Smooth muscle cell (in vitro differentiated cells): ENCODE measurements at regions not wholly inside any gene's neighbourhood (a gene's known extent, or its start where the extent isn't known, plus 50 kb on each side); places are given as distances from the start of the nearest gene placed in this dataset.
A peak's percentile ranks its signal among the peaks of the same experiment; 100 is the strongest.

Experiments
- DNase-seq: peaks from one replicate; lab custom pipeline; 2025; ENCODE audit not compliant: unreplicated experiment; lab: John Stamatoyannopoulos, UW
- H2AFZ ChIP-seq: fragments of 200-600 bp; sonication (generic); 2 replicates; pipeline ENCODE4 v1.6.0; 2016; ENCODE audit warnings: antibody characterized with exemption, low read depth, mild to moderate bottlenecking
- H3F3A ChIP-seq: fragments of 200-600 bp; sonication (generic); 2 replicates; pipeline ENCODE4 v1.6.0; 2017; ENCODE audit warnings: antibody characterized with exemption, low read depth
- H3K27ac ChIP-seq: fragments of 200-600 bp; sonication (generic); 2 replicates; pipeline ENCODE4 v1.5.1; 2016; ENCODE audit warnings: low read depth, mild to moderate bottlenecking
- H3K27me3 ChIP-seq: fragments of 200-600 bp; sonication (generic); 2 replicates; pipeline ENCODE4 v1.6.1; 2016; ENCODE audit warnings: low read depth, mild to moderate bottlenecking
- H3K36me3 ChIP-seq: fragments of 200-600 bp; sonication (generic); 2 replicates; pipeline ENCODE4 v1.5.1; 2016; ENCODE audit warnings: low read depth
- H3K4me1 ChIP-seq: fragments of 200-600 bp; sonication (generic); 2 replicates; pipeline ENCODE4 v1.5.1; 2016; ENCODE audit warnings: low read depth
- H3K4me2 ChIP-seq: fragments of 200-600 bp; sonication (generic); 2 replicates; pipeline ENCODE4 v1.6.0; 2016; ENCODE audit warnings: mild to moderate bottlenecking
- H3K4me3 ChIP-seq: fragments of 200-600 bp; sonication (generic); 2 replicates; pipeline ENCODE4 v1.5.1; 2016; ENCODE audit warnings: mild to moderate bottlenecking
- H3K79me2 ChIP-seq: fragments of 200-600 bp; sonication (generic); 2 replicates; pipeline ENCODE4 v1.6.0; 2016; ENCODE audit warnings: low read depth, mild to moderate bottlenecking
- H3K9ac ChIP-seq: fragments of 200-600 bp; sonication (generic); 2 replicates; pipeline ENCODE4 v1.6.0; 2016; ENCODE audit warnings: low read depth
- H3K9me3 ChIP-seq: fragments of 200-600 bp; sonication (generic); replicated peaks from 2 replicates; pipeline ENCODE4 v1.5.1; 2016; ENCODE audit warnings: low read depth
- H4K20me1 ChIP-seq: fragments of 200-600 bp; sonication (generic); 2 replicates; pipeline ENCODE4 v1.6.0; 2016; ENCODE audit warnings: low read depth
- WGBS: methylation state at CpG from one replicate; pipeline ENCODE4 v1.1.7; 2016; ENCODE audit warnings: low lambda C conversion rate; 5-methylcytosine and 5-hydroxymethylcytosine counted together
- TF ChIP-seq, protein P1 (sequence below): fragments of 200-600 bp; sonication (generic); IDR thresholded peaks from 2 replicates; pipeline ENCODE4 v1.5.1; 2017; ENCODE audit warnings: borderline replicate concordance, mild to moderate bottlenecking, antibody characterized with exemption; ENCODE audit not compliant: insufficient read depth, poor library complexity, severe bottlenecking

GRCh38 chr12:30853561-30854133 lies 72.9 kb upstream of the TSPAN11 start:
- H3K27me3 ChIP-seq: no peaks in the 10 kb centered on the region
- H3K27ac ChIP-seq: no peak overlapping the region
- H3K4me1 ChIP-seq: no peaks in the 10 kb centered on the region
- no peak overlapping the region for H3K9ac ChIP-seq
- H2AFZ ChIP-seq: no peak overlapping the region
- DNase-seq: no peak
- no peaks in the 10 kb centered on the region for H4K20me1 ChIP-seq
- no peaks in the 10 kb centered on the region for H3K79me2 ChIP-seq
- no peaks in the 10 kb centered on the region for H3K9me3 ChIP-seq
- TF ChIP-seq, protein P1, sequence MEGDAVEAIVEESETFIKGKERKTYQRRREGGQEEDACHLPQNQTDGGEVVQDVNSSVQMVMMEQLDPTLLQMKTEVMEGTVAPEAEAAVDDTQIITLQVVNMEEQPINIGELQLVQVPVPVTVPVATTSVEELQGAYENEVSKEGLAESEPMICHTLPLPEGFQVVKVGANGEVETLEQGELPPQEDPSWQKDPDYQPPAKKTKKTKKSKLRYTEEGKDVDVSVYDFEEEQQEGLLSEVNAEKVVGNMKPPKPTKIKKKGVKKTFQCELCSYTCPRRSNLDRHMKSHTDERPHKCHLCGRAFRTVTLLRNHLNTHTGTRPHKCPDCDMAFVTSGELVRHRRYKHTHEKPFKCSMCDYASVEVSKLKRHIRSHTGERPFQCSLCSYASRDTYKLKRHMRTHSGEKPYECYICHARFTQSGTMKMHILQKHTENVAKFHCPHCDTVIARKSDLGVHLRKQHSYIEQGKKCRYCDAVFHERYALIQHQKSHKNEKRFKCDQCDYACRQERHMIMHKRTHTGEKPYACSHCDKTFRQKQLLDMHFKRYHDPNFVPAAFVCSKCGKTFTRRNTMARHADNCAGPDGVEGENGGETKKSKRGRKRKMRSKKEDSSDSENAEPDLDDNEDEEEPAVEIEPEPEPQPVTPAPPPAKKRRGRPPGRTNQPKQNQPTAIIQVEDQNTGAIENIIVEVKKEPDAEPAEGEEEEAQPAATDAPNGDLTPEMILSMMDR: no peak
- no peak overlapping the region for H3K4me2 ChIP-seq
- H3F3A ChIP-seq: no peaks in the 10 kb centered on the region
- WGBS: 93% methylated on average over 16 of the region's 20 CpGs
- H3K4me3 ChIP-seq: no peak overlapping the region
- H3K36me3 ChIP-seq: no peaks in the 10 kb centered on the region

GRCh38 chr12:30850684-30851083 lies 75.9 kb upstream of the TSPAN11 start:
- 16% methylated on average over 8 of the region's 8 CpGs for WGBS
- Histone ChIP-seq H3K4me2 (no peak overlapping the region), H3K4me3 (no peak overlapping the region)

DNA sequence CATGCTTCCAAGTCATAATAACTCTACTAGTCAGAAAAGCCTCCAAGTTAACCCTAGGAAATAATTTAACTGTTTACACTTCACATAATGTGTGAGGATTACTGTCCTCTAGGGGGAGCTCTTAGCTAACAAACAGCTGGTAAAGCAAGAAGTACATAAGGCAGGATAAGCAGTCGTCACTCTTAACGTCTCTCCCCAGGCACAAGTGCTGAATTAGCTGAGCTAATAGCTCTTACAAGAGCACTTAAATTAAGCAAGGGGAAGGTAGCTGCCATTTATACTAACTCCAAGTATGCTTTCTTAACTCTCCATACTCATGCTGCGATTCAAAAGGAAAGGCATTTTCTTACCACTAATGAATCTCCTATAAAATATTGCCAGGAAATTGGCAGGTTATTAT lies 79.3 kb upstream of the TSPAN11 start:
- Histone ChIP-seq H3K27me3 (no peaks in the 10 kb centered on the region), H2AFZ (no peak overlapping the region), H3K4me3 (no peak overlapping the region), H3K4me1 (no peaks in the 10 kb centered on the region), H3K79me2 (no peaks in the 10 kb centered on the region), H3K27ac (no peak overlapping the region), H3K4me2 (no peak overlapping the region), H3K36me3 (no peaks in the 10 kb centered on the region), H3K9ac (no peak overlapping the region), H3K9me3 (no peaks in the 10 kb centered on the region), H4K20me1 (no peaks in the 10 kb centered on the region), H3F3A (peaks cover 4% of the 10 kb centered on the region)
- 36% methylated on average over 3 of the region's 3 CpGs for WGBS
- no peak for DNase-seq
- TF ChIP-seq, protein P1: peak; percentile 82

More at GRCh38 chr12:30850684-30851083, 75.9 kb upstream of the TSPAN11 start:
- no peak for DNase-seq
- H4K20me1 ChIP-seq: no peaks in the 10 kb centered on the region
- H3K27ac ChIP-seq: no peak overlapping the region
- H3K9ac ChIP-seq: no peak overlapping the region
- TF ChIP-seq, protein P1: no peak
- H3K36me3 ChIP-seq: no peaks in the 10 kb centered on the region
- H3K4me1 ChIP-seq: no peaks in the 10 kb centered on the region
- H2AFZ ChIP-seq: no peak overlapping the region
- H3K27me3 ChIP-seq: no peaks in the 10 kb centered on the region
- H3F3A ChIP-seq: no peaks in the 10 kb centered on the region
- no peaks in the 10 kb centered on the region for H3K79me2 ChIP-seq
- no peaks in the 10 kb centered on the region for H3K9me3 ChIP-seq

- Histone ChIP-seq H3K4me2 (no peak overlapping the region), H3K4me3 (no peak overlapping the region), H3F3A (peaks cover 4% of the 10 kb centered on the region), H2AFZ (no peak overlapping the region), H4K20me1 (no peaks in the 10 kb centered on the region), H3K9ac (no peak overlapping the region), H3K36me3 (no peaks in the 10 kb centered on the region), H3K9me3 (no peaks in the 10 kb centered on the region), H3K27ac (no peak overlapping the region), H3K79me2 (no peaks in the 10 kb centered on the region), H3K4me1 (no peaks in the 10 kb centered on the region), H3K27me3 (no peaks in the 10 kb centered on the region)
- TF ChIP-seq, protein P1: no peak
- no peak for DNase-seq
- 83% methylated on average over 4 of the region's 4 CpGs for WGBS
Measured at GRCh38 chr12:30846776-30847175, 79.8 kb upstream of the TSPAN11 start.
